ENCODE measurements at regions not wholly inside any gene's neighbourhood (a gene's known extent, or its start where the extent isn't known, plus 50 kb on each side); places are given as distances from the start of the nearest gene placed in this dataset.

- TF ChIP-seq CTCF (IDR thresholded peaks at IDR 0.05) (no peak), POLR2A (IDR thresholded peaks at IDR 0.05) (no peak)
These were observed 62.6 kb upstream of the ASAP2 start for GRCh38 chr2:9144046-9144445.

Data from Peyer's patch (tissue), 4 donors.